Activated B cell treated with CpG ODN at 0.5 μM for 24 hours (primary cell): ENCODE measurements at regions not wholly inside any gene's neighbourhood (a gene's known extent, or its start where the extent isn't known, plus 50 kb on each side); places are given as distances from the start of the nearest gene placed in this dataset.

Experiments used
- ATAC-seq: fragments of 200-7000 bp; cut with Tn5 transposase; one replicate; pipeline ENCODE4 v1.10.0; 2021; ENCODE audit warnings: low read depth, mild to moderate bottlenecking, moderate library complexity
- CTCF ChIA-PET: fragments of 350-600 bp; sonication (Branson Sonifier 250); formaldehyde crosslinking; loops from one replicate; lab custom pipeline; 2021; ENCODE audit warnings: antibody characterized with exemption; lab: Charles Lee
- POLR2A ChIA-PET: fragments of 350-600 bp; sonication (Branson Sonifier 250); formaldehyde crosslinking; loops from one replicate; lab custom pipeline; 2021; ENCODE audit warnings: antibody characterized with exemption; lab: Charles Lee
- DNase-seq: peaks from one replicate; pipeline ENCODE4 v3.0.0; 2022
- H3K27ac Mint-ChIP-seq: one replicate; pipeline ENCODE4 v1.8.0; 2020; ENCODE audit warnings: mixed read lengths
- H3K27me3 Mint-ChIP-seq: one replicate; pipeline ENCODE4 v1.8.0; 2021; ENCODE audit warnings: mixed read lengths
- H3K36me3 Mint-ChIP-seq: one replicate; pipeline ENCODE4 v1.8.0; 2021; ENCODE audit warnings: low read depth, mixed read lengths
- H3K4me1 Mint-ChIP-seq: one replicate; pipeline ENCODE4 v1.8.0; 2021; ENCODE audit warnings: mixed read lengths
- H3K4me3 Mint-ChIP-seq: one replicate; pipeline ENCODE4 v1.8.0; 2020; ENCODE audit warnings: mild to moderate bottlenecking, mixed read lengths
- H3K9me3 Mint-ChIP-seq: one replicate; pipeline ENCODE4 v1.8.0; 2020; ENCODE audit warnings: mixed read lengths
- CTCF ChIP-seq: fragments of 200-600 bp; IDR thresholded peaks from one replicate; pipeline ENCODE4 v1.8.0; 2022; ENCODE audit warnings: antibody characterized with exemption, mild to moderate bottlenecking
- intact Hi-C: fragments of 100-400 bp; cut with micrococcal nuclease; formaldehyde crosslinking; loops from one replicate; pipeline ENCODE4 v1.15.1; 2024

- H3K4me3 Mint-ChIP-seq, result no peak overlapping the region
- CTCF ChIA-PET, result no interaction called here
- POLR2A ChIA-PET, result no interaction called here
- peaks cover 12% of the 10 kb centered on the region for H3K27me3 Mint-ChIP-seq
- ATAC-seq (no peak), DNase-seq (no peak)
- no peaks in the 10 kb centered on the region for H3K9me3 Mint-ChIP-seq
- H3K27ac Mint-ChIP-seq, result no peak overlapping the region
- H3K4me1 Mint-ChIP-seq, result no peaks in the 10 kb centered on the region
- TF ChIP-seq CTCF, result no peak
- H3K36me3 Mint-ChIP-seq, result no peaks in the 10 kb centered on the region
- intact Hi-C loops, result no loop called here
Observed at GRCh38 chr2:176601066-176601465, 331.8 kb downstream of the MTX2 start.

DNA sequence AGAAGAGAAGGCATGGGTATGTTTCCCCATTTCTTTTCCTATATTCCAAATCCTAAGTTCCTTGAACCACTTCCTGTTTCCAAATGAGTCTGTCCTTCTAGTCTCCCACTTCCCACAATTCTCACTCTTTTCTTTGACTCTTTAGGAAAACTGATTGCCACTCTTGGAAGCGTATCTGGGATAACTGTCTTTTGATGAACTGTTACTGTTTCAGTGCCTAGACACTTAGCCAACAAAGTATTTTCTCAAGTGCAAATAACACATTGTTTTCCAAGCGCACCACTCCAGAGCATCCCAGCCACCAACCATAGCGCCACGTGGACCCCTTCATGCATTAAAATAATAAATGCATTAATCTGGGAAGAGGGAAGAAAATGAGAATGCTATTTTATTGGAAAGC is 342.8 kb downstream of the MTX2 start:
- Mint-ChIP-seq H3K9me3 (no peaks in the 10 kb centered on the region), H3K4me1 (no peaks in the 10 kb centered on the region), H3K4me3 (no peak overlapping the region), H3K27me3 (peaks cover 18% of the 10 kb centered on the region), H3K27ac (no peak overlapping the region), H3K36me3 (no peaks in the 10 kb centered on the region)
- ATAC-seq (no peak), DNase-seq (no peak)
- ChIA-PET POLR2A (no interaction called here), CTCF (no interaction called here)
- intact Hi-C loops, result no loop called here
- no peak for TF ChIP-seq CTCF

DNA sequence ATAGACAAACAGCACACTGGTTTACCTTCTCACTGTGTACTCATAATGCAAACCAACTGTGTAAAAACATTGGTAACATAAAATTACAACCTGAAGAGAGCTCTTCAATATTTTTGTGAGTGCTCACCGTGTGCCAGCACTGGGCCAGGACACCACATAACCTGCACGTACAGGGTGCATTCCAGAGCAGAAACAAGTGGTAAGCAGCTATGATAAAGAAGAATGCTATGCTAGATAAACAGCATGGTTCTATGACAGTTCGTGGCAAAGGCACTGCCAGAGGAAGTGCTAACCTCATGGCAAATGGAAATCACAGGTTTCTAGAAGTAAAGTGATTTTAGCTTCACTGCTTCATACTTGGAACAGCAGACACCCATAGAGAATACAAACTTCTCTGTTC is 343.5 kb downstream of the MTX2 start:
- DNase-seq, result no peak
- no peaks in the 10 kb centered on the region for H3K9me3 Mint-ChIP-seq
- H3K36me3 Mint-ChIP-seq, result no peaks in the 10 kb centered on the region
- intact Hi-C loops, result no loop called here
- POLR2A ChIA-PET, result no interaction called here
- H3K4me1 Mint-ChIP-seq, result no peaks in the 10 kb centered on the region
- no peak for TF ChIP-seq CTCF
- H3K27me3 Mint-ChIP-seq, result peaks cover 18% of the 10 kb centered on the region
- H3K4me3 Mint-ChIP-seq, result no peak overlapping the region
- H3K27ac Mint-ChIP-seq, result no peak overlapping the region
- ATAC-seq, result no peak
- CTCF ChIA-PET, result no interaction called here

- CTCF ChIA-PET, result no interaction called here
Observed at GRCh38 chr2:176613323-176613987, 344.2 kb downstream of the MTX2 start.

GRCh38 chr2:176614049-176614448 is 344.8 kb downstream of the MTX2 start:
- Mint-ChIP-seq H3K9me3 (no peaks in the 10 kb centered on the region), H3K4me3 (no peak overlapping the region), H3K27ac (no peak overlapping the region), H3K27me3 (peaks cover 22% of the 10 kb centered on the region), H3K36me3 (no peaks in the 10 kb centered on the region), H3K4me1 (no peaks in the 10 kb centered on the region)
- ATAC-seq, result no peak
- intact Hi-C loops, result no loop called here
- DNase-seq, result no peak
- ChIA-PET CTCF (no interaction called here), POLR2A (no interaction called here)
- TF ChIP-seq CTCF, result no peak

More at GRCh38 chr2:176613323-176613987, 344.2 kb downstream of the MTX2 start:
- no peak for TF ChIP-seq CTCF
- ATAC-seq (no peak), DNase-seq (no peak)
- H3K9me3 Mint-ChIP-seq, result no peaks in the 10 kb centered on the region
- no peaks in the 10 kb centered on the region for H3K36me3 Mint-ChIP-seq
- no peaks in the 10 kb centered on the region for H3K4me1 Mint-ChIP-seq
- intact Hi-C loops, result no loop called here
- POLR2A ChIA-PET, result no interaction called here
- peaks cover 18% of the 10 kb centered on the region for H3K27me3 Mint-ChIP-seq
- no peak overlapping the region for H3K27ac Mint-ChIP-seq
- H3K4me3 Mint-ChIP-seq, result no peak overlapping the region
